HFF-Myc (cell line): ENCODE measurements at regions not wholly inside any gene's neighbourhood (a gene's known extent, or its start where the extent isn't known, plus 50 kb on each side); places are given as distances from the start of the nearest gene placed in this dataset.

Source experiments
- DNase-seq: peaks from one replicate; pipeline ENCODE4 v3.0.0-alpha.2; 2011; ENCODE audit warnings: low read depth; ENCODE audit errors: extremely low read depth
- H3K4me3 ChIP-seq: replicated peaks from 2 replicates; pipeline ENCODE4 v1.5.1; 2011; ENCODE audit warnings: low read depth, mild to moderate bottlenecking, control low read depth, low read length
- TF ChIP-seq, protein P1 (sequence below): IDR thresholded peaks from 2 replicates; pipeline ENCODE4 v1.5.1; 2012; ENCODE audit warnings: mild to moderate bottlenecking, low read depth, low read length, control low read depth; ENCODE audit errors: missing control alignments

DNA sequence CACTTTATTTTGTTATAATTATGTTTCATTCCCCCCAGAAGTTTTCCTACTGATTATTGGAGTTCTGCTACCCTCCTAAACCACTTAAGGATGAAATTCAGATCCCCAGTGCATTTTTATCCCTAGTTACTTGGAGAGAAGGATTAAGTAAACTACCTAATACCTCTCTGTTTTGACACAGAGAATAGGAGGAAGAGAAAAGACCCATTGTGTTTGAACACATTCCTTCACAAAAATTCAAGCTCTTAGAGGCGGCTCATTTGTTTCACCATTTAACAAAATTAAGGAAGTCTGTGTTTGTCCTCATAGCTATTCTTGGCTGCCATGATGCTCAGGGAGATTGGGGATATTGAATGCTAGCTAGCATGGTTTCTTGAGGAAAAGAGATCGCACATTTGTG, 492.6 kb downstream of the EBF1 start:
- no peak overlapping the region for H3K4me3 ChIP-seq
- TF ChIP-seq, protein P1, sequence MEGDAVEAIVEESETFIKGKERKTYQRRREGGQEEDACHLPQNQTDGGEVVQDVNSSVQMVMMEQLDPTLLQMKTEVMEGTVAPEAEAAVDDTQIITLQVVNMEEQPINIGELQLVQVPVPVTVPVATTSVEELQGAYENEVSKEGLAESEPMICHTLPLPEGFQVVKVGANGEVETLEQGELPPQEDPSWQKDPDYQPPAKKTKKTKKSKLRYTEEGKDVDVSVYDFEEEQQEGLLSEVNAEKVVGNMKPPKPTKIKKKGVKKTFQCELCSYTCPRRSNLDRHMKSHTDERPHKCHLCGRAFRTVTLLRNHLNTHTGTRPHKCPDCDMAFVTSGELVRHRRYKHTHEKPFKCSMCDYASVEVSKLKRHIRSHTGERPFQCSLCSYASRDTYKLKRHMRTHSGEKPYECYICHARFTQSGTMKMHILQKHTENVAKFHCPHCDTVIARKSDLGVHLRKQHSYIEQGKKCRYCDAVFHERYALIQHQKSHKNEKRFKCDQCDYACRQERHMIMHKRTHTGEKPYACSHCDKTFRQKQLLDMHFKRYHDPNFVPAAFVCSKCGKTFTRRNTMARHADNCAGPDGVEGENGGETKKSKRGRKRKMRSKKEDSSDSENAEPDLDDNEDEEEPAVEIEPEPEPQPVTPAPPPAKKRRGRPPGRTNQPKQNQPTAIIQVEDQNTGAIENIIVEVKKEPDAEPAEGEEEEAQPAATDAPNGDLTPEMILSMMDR: no peak
- DNase-seq: no peak

- DNase-seq: no peak
- TF ChIP-seq, protein P1: no peak
- H3K4me3 ChIP-seq: no peak overlapping the region
Measured at GRCh38 chr5:158606233-158606632, 493.5 kb downstream of the EBF1 start.

- no peak for DNase-seq
- TF ChIP-seq, protein P1: no peak
Measured at GRCh38 chr5:158602981-158603380, 496.7 kb downstream of the EBF1 start.

GRCh38 chr5:158601118-158601517, 498.6 kb downstream of the EBF1 start:
- no peak for DNase-seq
- H3K4me3 ChIP-seq: no peak overlapping the region
- TF ChIP-seq, protein P1: no peak

More at GRCh38 chr5:158602981-158603380, 496.7 kb downstream of the EBF1 start:
- no peak overlapping the region for H3K4me3 ChIP-seq

- H3K4me3 ChIP-seq: no peak overlapping the region
- TF ChIP-seq, protein P1: no peak
- DNase-seq: no peak
Measured at GRCh38 chr5:158600679-158601078, 499.0 kb downstream of the EBF1 start.

GRCh38 chr5:158599157-158599556, 500.6 kb downstream of the EBF1 start:
- H3K4me3 ChIP-seq: no peak overlapping the region
- TF ChIP-seq, protein P1: no peak
- DNase-seq: no peak

DNA sequence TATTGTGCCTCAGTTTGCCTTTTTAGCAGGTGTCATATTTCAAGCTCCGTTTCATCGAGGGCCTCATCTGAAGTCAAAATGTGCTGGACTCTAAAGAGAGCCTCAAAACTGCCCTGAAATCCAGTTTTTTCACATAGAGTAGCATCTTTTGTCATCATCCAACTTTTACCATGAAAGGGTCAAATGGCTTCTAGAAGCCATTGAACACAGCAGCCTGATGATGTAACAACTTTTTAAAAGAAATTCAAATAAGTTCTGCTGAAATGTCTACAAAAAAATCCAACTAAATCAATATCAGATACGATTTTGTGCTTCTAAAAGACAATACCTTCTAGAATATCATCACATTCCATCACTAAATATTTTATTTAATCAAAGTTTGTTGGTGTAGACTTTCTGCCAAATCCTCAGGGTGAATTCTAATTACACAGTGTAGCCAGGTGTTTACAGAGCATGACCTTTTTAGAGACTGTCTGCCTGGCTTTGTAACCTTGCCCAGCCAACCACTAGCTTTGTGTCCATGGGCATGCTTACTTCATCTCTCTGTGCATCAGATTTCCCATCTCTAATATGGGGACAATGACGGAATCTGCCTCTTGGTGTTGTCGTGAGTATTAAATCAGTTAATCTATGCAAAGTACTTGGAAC, 505.0 kb downstream of the EBF1 start:
- DNase-seq: no peak

More for the DNA sequence above, 505.0 kb downstream of the EBF1 start:
- TF ChIP-seq, protein P1: no peak
- no peak overlapping the region for H3K4me3 ChIP-seq
